IMR-90 (cell line): ENCODE measurements at regions not wholly inside any gene's neighbourhood (a gene's known extent, or its start where the extent isn't known, plus 50 kb on each side); places are given as distances from the start of the nearest gene placed in this dataset.

Source experiments
- ATAC-seq: fragments of 200-7000 bp; cut with Tn5 transposase; 2 replicates; pipeline ENCODE4 v1.9.1; 2020; ENCODE audit warnings: low read depth, mild to moderate bottlenecking, moderate library complexity
- BruUV-seq: library from RNA; stranded (reverse); fragments of 400-500 nt; replicated peaks from 2 replicates; lab custom pipeline; 2021; lab: Mats Ljungman, UMichigan
- CTCF ChIA-PET: fragments of 300-600 bp; formaldehyde crosslinking; extraction: SDS; loops from one replicate; lab custom pipeline; 2021; ENCODE audit warnings: antibody characterized with exemption; lab: Yijun Ruan, JAX
- POLR2A ChIA-PET: fragments of 300-600 bp; sonication (Branson Sonifier 250); formaldehyde crosslinking; loops from one replicate; lab custom pipeline; 2022; ENCODE audit warnings: antibody characterized with exemption; ENCODE audit not compliant: unreplicated experiment; lab: Charles Lee
- DNase-seq: peaks from one replicate; pipeline ENCODE4 v3.0.0; 2013
- H2AFZ ChIP-seq: replicated peaks from 2 replicates; pipeline ENCODE3; 2013; ENCODE audit warnings: low read length, mild to moderate bottlenecking; ENCODE audit not compliant: poor library complexity
- H2AK5ac ChIP-seq: 2 replicates; pipeline ENCODE4 v1.6.1; 2013; ENCODE audit warnings: low read depth, low read length, inconsistent platforms
- H2AK9ac ChIP-seq: replicated peaks from 2 replicates; pipeline ENCODE3; 2013; ENCODE audit warnings: mild to moderate bottlenecking, low read depth, low read length, moderate library complexity; ENCODE audit not compliant: poor library complexity
- H2BK120ac ChIP-seq: 2 replicates; pipeline ENCODE4 v1.6.1; 2013; ENCODE audit warnings: low read depth, low read length, inconsistent platforms
- H2BK15ac ChIP-seq: 3 replicates; pipeline ENCODE4 v1.6.1; 2013; ENCODE audit warnings: low read depth, low read length, inconsistent platforms
- H2BK20ac ChIP-seq: 2 replicates; pipeline ENCODE4 v1.6.1; 2013; ENCODE audit warnings: low read depth, mild to moderate bottlenecking, inconsistent platforms, low read length, moderate library complexity
- H2BK5ac ChIP-seq: 2 replicates; pipeline ENCODE4 v1.6.1; 2013; ENCODE audit warnings: mild to moderate bottlenecking, low read depth, low read length, inconsistent platforms; ENCODE audit not compliant: poor library complexity, severe bottlenecking
- H3K14ac ChIP-seq: replicated peaks from 2 replicates; pipeline ENCODE4 v1.6.1; 2013; ENCODE audit warnings: low read depth, low read length, inconsistent platforms
- H3K18ac ChIP-seq: 2 replicates; pipeline ENCODE4 v1.6.1; 2013; ENCODE audit warnings: low read depth, low read length, control low read depth
- H3K23ac ChIP-seq: 2 replicates; pipeline ENCODE4 v1.6.1; 2013; ENCODE audit warnings: low read depth, low read length, inconsistent platforms
- H3K27ac ChIP-seq: 2 replicates; pipeline ENCODE4 v1.5.1; 2013; ENCODE audit warnings: mild to moderate bottlenecking, control low read depth, low read length; ENCODE audit not compliant: insufficient read depth
- H3K27me3 ChIP-seq: 2 replicates; pipeline ENCODE4 v1.6.1; 2013; ENCODE audit warnings: low read length; ENCODE audit not compliant: control insufficient read depth, insufficient read depth
- H3K36me3 ChIP-seq: 2 replicates; pipeline ENCODE4 v1.6.1; 2013; ENCODE audit warnings: low read length, mixed read lengths; ENCODE audit not compliant: control insufficient read depth, insufficient read depth
- H3K4ac ChIP-seq: 2 replicates; pipeline ENCODE4 v1.6.1; 2013; ENCODE audit warnings: low read depth, low read length, inconsistent platforms
- H3K4me1 ChIP-seq: 2 replicates; pipeline ENCODE4 v1.6.1; 2013; ENCODE audit warnings: low read length, mixed read lengths; ENCODE audit not compliant: control insufficient read depth, insufficient read depth
- H3K4me2 ChIP-seq: 2 replicates; pipeline ENCODE4 v1.6.1; 2013; ENCODE audit warnings: low read depth, mild to moderate bottlenecking, control low read depth, low read length, moderate library complexity
- H3K4me3 ChIP-seq: 2 replicates; pipeline ENCODE4 v1.5.1; 2013; ENCODE audit warnings: low read depth, mild to moderate bottlenecking, control low read depth, low read length, moderate library complexity; ENCODE audit not compliant: insufficient read depth
- H3K56ac ChIP-seq: 2 replicates; pipeline ENCODE4 v1.6.1; 2013; ENCODE audit warnings: low read length, inconsistent platforms; ENCODE audit not compliant: insufficient read depth; ENCODE audit errors: extremely low read depth
- H3K79me1 ChIP-seq, 2 experiments: 2 replicates each; pipeline ENCODE4 v1.6.1; 2013; ENCODE audit warnings: low read length in 2 of 2, inconsistent platforms in 1 of 2, low read depth in 1 of 2
- H3K9ac ChIP-seq: 2 replicates; pipeline ENCODE4 v1.6.1; 2013; ENCODE audit warnings: low read depth, low read length, control low read depth
- H3K9me1 ChIP-seq: 2 replicates; pipeline ENCODE4 v1.6.1; 2013; ENCODE audit warnings: low read length, inconsistent platforms; ENCODE audit not compliant: insufficient read depth
- H3K9me3 ChIP-seq: 2 replicates; pipeline ENCODE4 v1.6.1; 2013; ENCODE audit warnings: low read length; ENCODE audit not compliant: control insufficient read depth, insufficient read depth
- H4K20me1 ChIP-seq: 2 replicates; pipeline ENCODE4 v1.6.1; 2013; ENCODE audit warnings: low read length, inconsistent platforms; ENCODE audit not compliant: insufficient read depth
- H4K5ac ChIP-seq: 2 replicates; pipeline ENCODE4 v1.6.1; 2013; ENCODE audit warnings: mild to moderate bottlenecking, low read depth, low read length, control low read depth
- H4K8ac ChIP-seq, 2 experiments: 2 replicates each; pipeline ENCODE4 v1.6.1; 2013; ENCODE audit warnings: low read depth in 2 of 2, low read length in 2 of 2, control low read depth in 1 of 2, inconsistent platforms in 1 of 2
- H4K91ac ChIP-seq: 2 replicates; pipeline ENCODE4 v1.6.1; 2013; ENCODE audit warnings: low read depth, low read length, inconsistent platforms; ENCODE audit not compliant: insufficient read depth
- BHLHE40 ChIP-seq: fragments of 150-350 bp; IDR thresholded peaks from 2 replicates; pipeline ENCODE4 v1.6.1; 2016; ENCODE audit warnings: mild to moderate bottlenecking, low read depth, low read length
- CEBPB ChIP-seq: IDR thresholded peaks from 2 replicates; pipeline ENCODE4 v1.6.1; 2012; ENCODE audit warnings: low read depth, low read length, improper control_type of control experiment
- CHD1 ChIP-seq: IDR thresholded peaks from 2 replicates; pipeline ENCODE4 v1.6.1; 2012; ENCODE audit warnings: low read depth, low read length, improper control_type of control experiment
- ELK1 ChIP-seq: fragments of 150-350 bp; IDR thresholded peaks from 2 replicates; pipeline ENCODE4 v1.6.1; 2016; ENCODE audit warnings: low read depth, mild to moderate bottlenecking, low read length, moderate library complexity, borderline replicate concordance
- FOS ChIP-seq: fragments of 150-350 bp; IDR thresholded peaks from 2 replicates; pipeline ENCODE4 v1.6.1; 2016; ENCODE audit warnings: low read depth, low read length
- MAFK ChIP-seq: IDR thresholded peaks from 2 replicates; pipeline ENCODE4 v1.6.1; 2012; ENCODE audit warnings: low read depth, low read length, improper control_type of control experiment
- MAZ ChIP-seq: IDR thresholded peaks from 2 replicates; pipeline ENCODE4 v1.6.1; 2012; ENCODE audit warnings: low read depth, mild to moderate bottlenecking, low read length, improper control_type of control experiment, moderate library complexity, borderline replicate concordance
- MXI1 ChIP-seq: IDR thresholded peaks from 2 replicates; pipeline ENCODE4 v1.6.1; 2012; ENCODE audit warnings: low read depth, mild to moderate bottlenecking, low read length, moderate library complexity, borderline replicate concordance
- NFE2L2 ChIP-seq: fragments of 150-350 bp; IDR thresholded peaks from 2 replicates; pipeline ENCODE4 v1.6.1; 2016; ENCODE audit warnings: low read depth, mild to moderate bottlenecking, low read length
- POLR2A ChIP-seq: IDR thresholded peaks from 2 replicates; pipeline ENCODE4 v1.6.1; 2012; ENCODE audit warnings: mild to moderate bottlenecking, low read depth, low read length
- RAD21 ChIP-seq: IDR thresholded peaks from 2 replicates; pipeline ENCODE4 v1.6.1; 2012; ENCODE audit warnings: low read length, improper control_type of control experiment
- RCOR1 ChIP-seq: IDR thresholded peaks from 2 replicates; pipeline ENCODE4 v1.6.1; 2012; ENCODE audit warnings: mild to moderate bottlenecking, low read length, improper control_type of control experiment; ENCODE audit not compliant: insufficient replicate concordance
- RFX5 ChIP-seq: IDR thresholded peaks from 2 replicates; pipeline ENCODE4 v1.8.0; 2012; ENCODE audit warnings: low read depth, mild to moderate bottlenecking, low read length, moderate library complexity
- SMC3 ChIP-seq: fragments of 150-350 bp; IDR thresholded peaks from 2 replicates; pipeline ENCODE4 v1.6.1; 2016; ENCODE audit warnings: low read depth, mild to moderate bottlenecking, antibody characterized with exemption, low read length, moderate library complexity
- WGBS, 2 experiments: methylation state at CpG; one replicate each; pipeline versions ENCODE4 v1.1.5 to v1.1.7; 2013; ENCODE audit warnings: missing lambda C conversion rate in 2 of 2; ENCODE audit not compliant: insufficient read length in 1 of 2; ENCODE audit errors: extremely low coverage in 2 of 2; 5-methylcytosine and 5-hydroxymethylcytosine counted together
- dilution Hi-C: fragments of 300-500 bp; cut with HindIII; formaldehyde crosslinking; loops from one replicate; pipeline ENCODE4 v1.14.3; 2018; ENCODE audit warnings: low sequenced_read_pairs; ENCODE audit not compliant: unreplicated experiment
- in situ Hi-C: fragments of 300-500 bp; cut with MboI; formaldehyde crosslinking; loops from 3 replicates; pipeline ENCODE4 v1.14.3; 2019; ENCODE audit warnings: low sequenced_read_pairs, inconsistent platforms, mixed read lengths
- intact Hi-C: fragments of 100-400 bp; cut with micrococcal nuclease; formaldehyde crosslinking; loops from 2 replicates; pipeline ENCODE4 v1.10.0; 2022
- TF ChIP-seq, protein P1 (sequence below): fragments of 150-350 bp; IDR thresholded peaks from 2 replicates; pipeline ENCODE4 v1.6.1; 2017; ENCODE audit warnings: mild to moderate bottlenecking, antibody characterized with exemption, low read length, low read depth

DNA sequence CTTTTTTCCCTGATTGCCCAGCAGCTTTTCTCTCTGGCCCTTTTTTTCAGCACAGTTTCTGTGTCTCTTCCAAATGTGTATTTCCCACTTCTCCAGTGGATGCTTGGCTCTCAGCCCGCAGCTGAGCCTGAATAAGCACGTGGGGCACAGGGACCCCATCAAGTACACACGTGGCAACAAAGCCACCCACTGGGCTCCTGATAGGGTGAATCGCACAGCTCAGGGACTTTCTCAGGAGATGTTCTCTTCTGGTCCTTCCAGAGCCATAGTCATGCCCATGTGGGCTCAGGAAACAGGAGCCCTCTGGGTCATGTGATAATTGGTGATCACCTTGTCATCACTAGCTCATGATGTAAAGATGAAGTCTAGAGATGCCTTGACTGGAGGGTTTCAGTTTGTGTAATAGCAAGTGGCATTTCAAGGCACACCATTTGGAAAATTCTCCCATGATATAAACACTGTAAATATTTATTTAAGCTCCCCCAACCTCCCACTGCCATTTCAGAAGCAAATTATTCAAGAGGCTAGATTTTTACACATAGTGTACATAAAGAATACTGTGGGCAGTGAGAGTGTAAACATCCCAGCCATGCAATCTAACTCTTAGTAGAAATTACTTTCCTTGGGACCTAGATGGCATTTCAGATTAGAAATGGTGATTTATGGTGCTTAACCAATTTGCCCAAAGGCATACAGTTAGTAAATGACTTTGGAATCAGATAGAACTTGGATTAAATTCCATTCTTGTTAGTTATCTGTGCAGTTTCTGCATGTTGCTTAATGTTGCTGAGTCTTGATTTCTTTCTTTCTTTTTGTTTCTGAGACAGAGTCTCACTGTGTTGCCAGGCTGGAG, 597.5 kb downstream of the SLC4A3 start:
- CTCF ChIA-PET: interaction anchor here (0.6 kb wide), 1 partner anchor 137 kb away, joined by 3 read pairs; no protein-coding TSS in a partner anchor
- H3K4me2 ChIP-seq: peak overlapping the region; percentile 37
- TF ChIP-seq MAZ: no peak
- TF ChIP-seq RFX5: no peak
- no peak for TF ChIP-seq NFE2L2
- TF ChIP-seq BHLHE40: peak; percentile 9; the same call in 1 of the 2 replicates
- peak; percentile 74; the same call in 1 of the 2 replicates for TF ChIP-seq MAFK
- TF ChIP-seq, protein P1, sequence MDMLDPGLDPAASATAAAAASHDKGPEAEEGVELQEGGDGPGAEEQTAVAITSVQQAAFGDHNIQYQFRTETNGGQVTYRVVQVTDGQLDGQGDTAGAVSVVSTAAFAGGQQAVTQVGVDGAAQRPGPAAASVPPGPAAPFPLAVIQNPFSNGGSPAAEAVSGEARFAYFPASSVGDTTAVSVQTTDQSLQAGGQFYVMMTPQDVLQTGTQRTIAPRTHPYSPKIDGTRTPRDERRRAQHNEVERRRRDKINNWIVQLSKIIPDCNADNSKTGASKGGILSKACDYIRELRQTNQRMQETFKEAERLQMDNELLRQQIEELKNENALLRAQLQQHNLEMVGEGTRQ: peak; percentile 69
- no peak for TF ChIP-seq SMC3
- TF ChIP-seq RCOR1: no peak
- TF ChIP-seq CEBPB: peak; percentile 91
- no peak for TF ChIP-seq CHD1
- TF ChIP-seq FOS: 0 out of 2 replicates have a peak, but pooled peaks have one; percentile 1
- no peak for TF ChIP-seq ELK1
- no peak; the same call in 1 of the 2 replicates for TF ChIP-seq RAD21
- TF ChIP-seq POLR2A: no peak
- no peak; the same call in 1 of the 2 replicates for TF ChIP-seq MXI1

More for the DNA sequence above, 597.5 kb downstream of the SLC4A3 start:
- POLR2A ChIA-PET: no interaction called here
- Histone ChIP-seq H3K27me3 (no peaks in the 10 kb centered on the region), H3K9me3 (no peaks in the 10 kb centered on the region), H4K91ac (peak overlapping the region; percentile 87), H3K18ac (peak overlapping the region; percentile 93), H3K9me1 (peaks cover 13% of the 10 kb centered on the region), H3K36me3 (no peaks in the 10 kb centered on the region), H4K8ac (peak overlapping the region; percentile 47 to 75; a peak in 3 of 4 replicates), H2BK5ac (peak overlapping the region; percentile 99), H2BK15ac (peak overlapping the region; percentile 66), H4K5ac (peak overlapping the region; percentile 55), H3K4me3 (no peak overlapping the region), H3K27ac (peak overlapping the region; percentile 80), H3K56ac (peak overlapping the region; percentile 59), H3K4me1 (peaks cover 18% of the 10 kb centered on the region), H2BK120ac (peak overlapping the region; percentile 87), H4K20me1 (no peaks in the 10 kb centered on the region), H2AFZ (peak overlapping the region; percentile 74), H2AK9ac (peak overlapping the region; percentile 68), H3K4ac (peak overlapping the region; percentile 89), H3K79me1 (no peaks in the 10 kb centered on the region), H3K23ac (peak overlapping the region; percentile 30), H3K9ac (no peak overlapping the region), H2BK20ac (peak overlapping the region; percentile 90), H2AK5ac (peak overlapping the region; percentile 66), H3K14ac (peak overlapping the region; percentile 72)
- DNase-seq (peak; percentile 89), ATAC-seq (peak; percentile 65)
- in situ Hi-C loops: no loop called here
- WGBS, 2 experiments: 0% methylated on average over 2 of the region's 4 CpGs; no CpG with 5 or more reads in 1 of the 2 experiments
- BruUV-seq: no TSS peak
- intact Hi-C loops: loop anchor here (2.0 to 10.0 kb wide), 8 partner anchors 52 to 1348 kb away; partner anchors contain the start of gene EPHA4
- dilution Hi-C loops: no loop called here
